ENCODE measurements at regions not wholly inside any gene's neighbourhood (a gene's known extent, or its start where the extent isn't known, plus 50 kb on each side); places are given as distances from the start of the nearest gene placed in this dataset.

DNA sequence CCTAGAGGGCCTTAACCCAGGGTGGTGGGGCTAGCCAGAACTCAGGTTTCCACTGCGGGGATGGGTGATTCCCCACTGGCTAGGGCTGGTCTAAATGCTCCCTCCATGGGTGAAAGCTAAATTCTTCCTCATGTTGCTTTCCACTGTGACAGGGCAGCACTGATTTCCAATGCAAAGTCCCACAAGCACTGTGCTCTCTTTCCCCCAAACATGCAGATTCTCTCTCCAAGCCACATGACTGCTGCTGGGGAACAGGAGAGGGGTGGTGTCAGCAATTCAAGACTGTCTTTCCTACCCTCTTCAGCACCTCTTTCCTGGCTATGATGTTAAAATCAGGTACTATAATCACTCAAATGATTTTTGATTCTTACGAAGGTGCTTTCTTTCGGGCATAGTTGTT is 215.5 kb downstream of the RWDD3 start:
- TF ChIP-seq, protein P1, sequence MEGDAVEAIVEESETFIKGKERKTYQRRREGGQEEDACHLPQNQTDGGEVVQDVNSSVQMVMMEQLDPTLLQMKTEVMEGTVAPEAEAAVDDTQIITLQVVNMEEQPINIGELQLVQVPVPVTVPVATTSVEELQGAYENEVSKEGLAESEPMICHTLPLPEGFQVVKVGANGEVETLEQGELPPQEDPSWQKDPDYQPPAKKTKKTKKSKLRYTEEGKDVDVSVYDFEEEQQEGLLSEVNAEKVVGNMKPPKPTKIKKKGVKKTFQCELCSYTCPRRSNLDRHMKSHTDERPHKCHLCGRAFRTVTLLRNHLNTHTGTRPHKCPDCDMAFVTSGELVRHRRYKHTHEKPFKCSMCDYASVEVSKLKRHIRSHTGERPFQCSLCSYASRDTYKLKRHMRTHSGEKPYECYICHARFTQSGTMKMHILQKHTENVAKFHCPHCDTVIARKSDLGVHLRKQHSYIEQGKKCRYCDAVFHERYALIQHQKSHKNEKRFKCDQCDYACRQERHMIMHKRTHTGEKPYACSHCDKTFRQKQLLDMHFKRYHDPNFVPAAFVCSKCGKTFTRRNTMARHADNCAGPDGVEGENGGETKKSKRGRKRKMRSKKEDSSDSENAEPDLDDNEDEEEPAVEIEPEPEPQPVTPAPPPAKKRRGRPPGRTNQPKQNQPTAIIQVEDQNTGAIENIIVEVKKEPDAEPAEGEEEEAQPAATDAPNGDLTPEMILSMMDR (IDR thresholded peaks at IDR 0.05), result no peak
- TF ChIP-seq POLR2AphosphoS5 (IDR thresholded peaks at IDR 0.05), result no peak
